Natural killer cell (primary cell): ENCODE measurements at regions not wholly inside any gene's neighbourhood (a gene's known extent, or its start where the extent isn't known, plus 50 kb on each side); places are given as distances from the start of the nearest gene placed in this dataset.

Experiments used
- ATAC-seq, 3 donors: fragments of 150-1000 bp in 2 of 3; fragments of 200-7000 bp in 1 of 3; cut with Tn5 transposase; 1 replicate in 1 of 3; 2 replicates in 2 of 3; pipeline ENCODE4 v1.10.0; 2021; ENCODE audit warnings: mild to moderate bottlenecking in 2 of 3, moderate library complexity in 2 of 3
- DNase-seq, 2 donors: peaks; one replicate each; pipeline versions ENCODE4 v3.0.0 to v3.0.0-alpha.2; 2013 to 2021; ENCODE audit warnings: mixed read lengths in 1 of 2
- H3K27ac ChIP-seq: one replicate; pipeline ENCODE4 v1.5.1; 2013; ENCODE audit warnings: mild to moderate bottlenecking, low read length
- H3K27me3 ChIP-seq: one replicate; pipeline ENCODE4 v1.6.1; 2013; ENCODE audit warnings: low read length; ENCODE audit not compliant: control insufficient read depth, insufficient read depth
- H3K36me3 ChIP-seq: one replicate; pipeline ENCODE4 v1.6.1; 2013; ENCODE audit warnings: low read length; ENCODE audit not compliant: control insufficient read depth, insufficient read depth
- H3K4me1 ChIP-seq: one replicate; pipeline ENCODE4 v1.6.1; 2013; ENCODE audit warnings: low read length; ENCODE audit not compliant: control insufficient read depth, insufficient read depth
- H3K4me3 ChIP-seq: one replicate; pipeline ENCODE4 v1.5.1; 2013; ENCODE audit warnings: low read length
- H3K9me3 ChIP-seq: one replicate; pipeline ENCODE4 v1.6.1; 2013; ENCODE audit warnings: low read length; ENCODE audit not compliant: control insufficient read depth, insufficient read depth
- H3K27ac Mint-ChIP-seq, 2 donors: one replicate each; pipeline ENCODE4 v1.8.0; 2022; ENCODE audit warnings: mild to moderate bottlenecking in 2 of 2, mixed read lengths in 2 of 2, moderate library complexity in 1 of 2
- H3K27me3 Mint-ChIP-seq, 2 donors: one replicate each; pipeline ENCODE4 v1.8.0; 2022; ENCODE audit warnings: low read depth in 2 of 2, mixed read lengths in 2 of 2
- H3K36me3 Mint-ChIP-seq: one replicate; pipeline ENCODE4 v1.8.0; 2022; ENCODE audit warnings: mixed read lengths
- H3K4me1 Mint-ChIP-seq, 2 donors: one replicate each; pipeline ENCODE4 v1.8.0; 2022; ENCODE audit warnings: mixed read lengths in 2 of 2
- H3K4me3 Mint-ChIP-seq: one replicate; pipeline ENCODE4 v1.8.0; 2022; ENCODE audit warnings: mild to moderate bottlenecking, moderate library complexity, mixed read lengths
- H3K9me3 Mint-ChIP-seq, 2 donors: one replicate each; pipeline ENCODE4 v1.8.0; 2022; ENCODE audit warnings: mixed read lengths in 2 of 2
- WGBS: methylation state at CpG from one replicate; pipeline ENCODE4 v1.1.7; 2013; ENCODE audit warnings: missing lambda C conversion rate; ENCODE audit not compliant: insufficient coverage; 5-methylcytosine and 5-hydroxymethylcytosine counted together
- intact Hi-C: fragments of 100-400 bp; cut with micrococcal nuclease; formaldehyde crosslinking; loops from one replicate; pipeline ENCODE4 v1.14.2; 2022
- TF ChIP-seq, protein P1 (sequence below): fragments of 200-600 bp; IDR thresholded peaks from one replicate; pipeline ENCODE4 v1.8.0; 2022; ENCODE audit warnings: antibody characterized with exemption

DNA sequence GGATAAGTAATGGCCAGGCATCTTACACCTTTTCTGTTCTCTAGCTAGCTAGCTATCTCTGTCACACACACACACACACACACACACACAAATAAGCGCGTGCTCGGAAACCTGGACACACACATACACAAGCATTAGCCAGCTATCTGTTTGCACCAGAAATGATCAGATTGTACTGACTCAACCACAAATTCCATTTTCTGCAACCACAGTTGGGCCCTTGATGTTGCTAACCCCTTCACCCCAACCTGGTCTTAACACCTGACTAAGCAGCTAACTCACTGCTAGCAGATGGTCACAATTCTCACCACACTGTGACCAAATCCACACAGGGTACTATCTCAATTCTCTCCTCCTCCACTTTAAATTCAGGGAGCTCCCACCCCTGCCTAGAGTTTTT lies 183.0 kb upstream of the THBS1 start:
- DNase-seq: no peak
- Mint-ChIP-seq H3K27me3 (peaks cover 33 to 66% of the 10 kb centered on the region in 2 donors), H3K9me3 (no peaks in the 10 kb centered on the region), H3K4me1 (peaks cover 6% of the 10 kb centered on the region in 2 donors), H3K4me3 (no peak overlapping the region), H3K27ac (no peak overlapping the region), H3K36me3 (no peaks in the 10 kb centered on the region)
- no peaks in the 10 kb centered on the region for H3K36me3 ChIP-seq
- H3K27me3 ChIP-seq: peaks cover 10% of the 10 kb centered on the region
- 57% methylated on average over 3 of the region's 3 CpGs for WGBS
- intact Hi-C loops: no loop called here
- ATAC-seq: peak in 1 of 3 donors; percentile 66
- H3K27ac ChIP-seq: no peak overlapping the region
- H3K4me3 ChIP-seq: no peak overlapping the region
- no peaks in the 10 kb centered on the region for H3K9me3 ChIP-seq
- TF ChIP-seq, protein P1, sequence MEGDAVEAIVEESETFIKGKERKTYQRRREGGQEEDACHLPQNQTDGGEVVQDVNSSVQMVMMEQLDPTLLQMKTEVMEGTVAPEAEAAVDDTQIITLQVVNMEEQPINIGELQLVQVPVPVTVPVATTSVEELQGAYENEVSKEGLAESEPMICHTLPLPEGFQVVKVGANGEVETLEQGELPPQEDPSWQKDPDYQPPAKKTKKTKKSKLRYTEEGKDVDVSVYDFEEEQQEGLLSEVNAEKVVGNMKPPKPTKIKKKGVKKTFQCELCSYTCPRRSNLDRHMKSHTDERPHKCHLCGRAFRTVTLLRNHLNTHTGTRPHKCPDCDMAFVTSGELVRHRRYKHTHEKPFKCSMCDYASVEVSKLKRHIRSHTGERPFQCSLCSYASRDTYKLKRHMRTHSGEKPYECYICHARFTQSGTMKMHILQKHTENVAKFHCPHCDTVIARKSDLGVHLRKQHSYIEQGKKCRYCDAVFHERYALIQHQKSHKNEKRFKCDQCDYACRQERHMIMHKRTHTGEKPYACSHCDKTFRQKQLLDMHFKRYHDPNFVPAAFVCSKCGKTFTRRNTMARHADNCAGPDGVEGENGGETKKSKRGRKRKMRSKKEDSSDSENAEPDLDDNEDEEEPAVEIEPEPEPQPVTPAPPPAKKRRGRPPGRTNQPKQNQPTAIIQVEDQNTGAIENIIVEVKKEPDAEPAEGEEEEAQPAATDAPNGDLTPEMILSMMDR: no peak
- H3K4me1 ChIP-seq: no peaks in the 10 kb centered on the region

DNA sequence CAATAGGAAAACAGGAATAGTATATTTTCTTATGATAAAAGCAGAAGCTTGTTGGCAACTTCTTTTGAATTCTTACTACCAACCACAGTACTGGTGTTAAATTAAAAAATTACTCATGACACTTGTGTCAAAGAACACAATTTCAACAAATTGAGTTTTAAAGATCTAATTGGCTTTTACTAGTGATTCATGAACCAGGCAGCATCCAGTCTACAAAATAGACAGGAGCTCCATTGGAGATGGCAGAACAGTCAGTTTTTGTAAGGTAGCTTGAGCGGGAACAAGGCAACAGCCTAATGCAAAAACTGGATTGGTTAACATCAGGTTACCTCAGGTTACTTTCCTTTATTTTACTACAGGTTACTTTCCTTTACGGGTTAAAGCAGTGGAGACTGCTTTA lies 181.3 kb upstream of the THBS1 start:
- peaks cover 25 to 66% of the 10 kb centered on the region in 2 donors for H3K27me3 Mint-ChIP-seq
- H3K9me3 Mint-ChIP-seq: no peaks in the 10 kb centered on the region
- H3K4me1 Mint-ChIP-seq: peaks cover 6% of the 10 kb centered on the region in 2 donors
- no peak overlapping the region for H3K4me3 Mint-ChIP-seq
- TF ChIP-seq, protein P1: no peak
- ATAC-seq: no peak
- intact Hi-C loops: no loop called here
- Histone ChIP-seq H3K36me3 (no peaks in the 10 kb centered on the region), H3K27me3 (peaks cover 6% of the 10 kb centered on the region), H3K27ac (no peak overlapping the region), H3K4me3 (no peak overlapping the region), H3K4me1 (no peaks in the 10 kb centered on the region), H3K9me3 (no peaks in the 10 kb centered on the region)
- H3K27ac Mint-ChIP-seq: no peak overlapping the region
- no peaks in the 10 kb centered on the region for H3K36me3 Mint-ChIP-seq
- DNase-seq: no peak
- WGBS: 100% methylated on average over 1 of the region's 2 CpGs

DNA sequence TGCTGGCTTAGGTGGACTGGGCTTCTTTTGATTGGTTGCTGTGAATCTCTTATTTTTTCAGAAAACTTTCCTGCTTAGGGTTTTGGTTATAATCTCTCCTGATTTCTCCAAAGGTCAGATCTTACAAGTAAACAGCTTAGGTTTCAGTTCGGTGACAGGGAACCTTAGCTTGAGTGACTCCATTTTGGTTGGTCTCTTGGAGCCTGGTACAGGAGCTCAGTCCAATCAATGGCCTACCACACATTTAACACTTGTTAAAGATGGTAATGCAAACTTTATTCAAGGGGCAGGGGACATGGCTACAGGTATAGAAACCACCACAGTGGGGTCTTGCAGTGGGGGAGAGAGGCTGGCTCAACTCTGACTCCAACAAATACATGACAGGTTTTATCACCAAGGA lies 180.9 kb upstream of the THBS1 start:
- intact Hi-C loops: no loop called here
- H3K9me3 ChIP-seq: no peaks in the 10 kb centered on the region
- 92% methylated on average over 1 of the region's 1 CpG for WGBS
- H3K36me3 ChIP-seq: no peaks in the 10 kb centered on the region
- DNase-seq (no peak), ATAC-seq (no peak)
- peaks cover 6% of the 10 kb centered on the region for H3K27me3 ChIP-seq
- no peak overlapping the region for H3K27ac ChIP-seq
- no peak overlapping the region for H3K4me3 ChIP-seq
- Mint-ChIP-seq H3K27me3 (peaks cover 24 to 64% of the 10 kb centered on the region in 2 donors), H3K4me1 (peaks cover 6% of the 10 kb centered on the region in 2 donors), H3K9me3 (no peaks in the 10 kb centered on the region), H3K27ac (no peak overlapping the region), H3K36me3 (no peaks in the 10 kb centered on the region), H3K4me3 (no peak overlapping the region)
- TF ChIP-seq, protein P1: no peak
- H3K4me1 ChIP-seq: no peaks in the 10 kb centered on the region

DNA sequence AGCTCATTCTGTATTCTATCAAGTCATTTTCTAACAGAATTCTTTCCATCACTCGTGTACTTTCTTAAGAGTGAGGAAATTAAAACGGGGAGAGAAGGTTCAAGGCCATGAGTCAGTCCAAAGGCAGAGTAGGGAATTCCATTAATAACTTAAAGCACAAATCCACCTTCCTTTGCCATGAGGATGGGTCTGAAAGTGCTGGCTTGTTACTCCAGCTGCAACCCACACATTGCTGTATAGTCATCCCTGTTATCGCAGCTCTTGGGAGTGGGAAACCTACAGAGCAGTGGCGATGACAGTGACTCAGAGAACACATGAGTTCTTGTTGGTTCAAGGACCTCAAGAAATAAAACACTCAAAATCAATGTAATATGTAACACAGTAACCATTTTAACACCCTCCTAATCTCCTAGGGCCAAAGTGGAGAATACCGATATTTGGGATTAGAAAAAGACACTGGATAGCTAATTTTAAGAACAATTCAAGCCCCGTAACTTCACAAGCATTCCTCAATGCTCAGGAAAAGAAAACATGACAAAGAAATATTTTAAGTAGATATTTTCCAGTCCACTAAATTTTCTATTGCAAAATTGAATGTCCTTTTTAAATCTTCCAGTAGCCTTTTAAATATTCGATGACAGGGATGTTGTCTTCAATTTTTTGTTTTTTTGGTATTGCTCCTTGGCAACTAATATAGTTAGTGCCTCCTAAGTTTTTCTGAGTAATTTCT lies 179.9 kb upstream of the THBS1 start:
- Histone ChIP-seq H3K27me3 (peaks cover 5% of the 10 kb centered on the region), H3K4me3 (no peak overlapping the region), H3K4me1 (no peaks in the 10 kb centered on the region), H3K9me3 (no peaks in the 10 kb centered on the region), H3K27ac (no peak overlapping the region), H3K36me3 (no peaks in the 10 kb centered on the region)
- no peak overlapping the region for H3K4me3 Mint-ChIP-seq
- WGBS: 90% methylated on average over 3 of the region's 7 CpGs
- no peak for ATAC-seq
- no peak for DNase-seq
- no peak overlapping the region for H3K27ac Mint-ChIP-seq
- peaks cover 18 to 59% of the 10 kb centered on the region in 2 donors for H3K27me3 Mint-ChIP-seq
- no peaks in the 10 kb centered on the region for H3K9me3 Mint-ChIP-seq
- intact Hi-C loops: no loop called here
- no peaks in the 10 kb centered on the region for H3K36me3 Mint-ChIP-seq
- TF ChIP-seq, protein P1: no peak
- H3K4me1 Mint-ChIP-seq: peaks cover 6% of the 10 kb centered on the region in 2 donors
